Astrocyte (in vitro differentiated cells and primary cell): ENCODE measurements at regions not wholly inside any gene's neighbourhood (a gene's known extent, or its start where the extent isn't known, plus 50 kb on each side); places are given as distances from the start of the nearest gene placed in this dataset.

Source experiments
- EZH2 ChIP-seq: IDR thresholded peaks from 2 replicates; pipeline ENCODE4 v1.6.1; 2012; ENCODE audit warnings: mild to moderate bottlenecking, low read length, inconsistent platforms; ENCODE audit not compliant: insufficient read depth
- TF ChIP-seq, protein P1 (sequence below): IDR thresholded peaks from 2 replicates; pipeline ENCODE4 v1.5.1; 2011; ENCODE audit warnings: low read depth, mild to moderate bottlenecking, inconsistent platforms, low read length, moderate library complexity; ENCODE audit not compliant: insufficient read depth

DNA sequence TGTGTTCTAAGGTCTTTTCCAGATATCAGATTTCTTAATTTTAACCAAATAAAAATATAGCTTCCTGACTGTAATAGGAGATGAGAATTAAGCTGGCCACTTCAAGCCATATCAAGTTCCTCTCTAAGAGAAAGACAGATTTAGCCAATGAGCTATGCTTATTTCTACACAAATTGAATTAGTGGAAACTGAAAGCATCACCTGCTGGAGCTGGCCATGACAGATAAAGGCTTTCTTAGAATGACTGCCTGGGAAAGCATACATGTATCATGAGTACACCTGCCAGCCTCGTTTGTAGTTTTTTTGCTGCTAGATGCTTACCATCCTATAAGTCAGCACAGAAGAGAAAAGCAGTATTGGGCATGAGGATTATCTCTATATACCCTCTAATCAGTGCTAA, 53.5 kb upstream of the DBX1 start:
- TF ChIP-seq, protein P1, sequence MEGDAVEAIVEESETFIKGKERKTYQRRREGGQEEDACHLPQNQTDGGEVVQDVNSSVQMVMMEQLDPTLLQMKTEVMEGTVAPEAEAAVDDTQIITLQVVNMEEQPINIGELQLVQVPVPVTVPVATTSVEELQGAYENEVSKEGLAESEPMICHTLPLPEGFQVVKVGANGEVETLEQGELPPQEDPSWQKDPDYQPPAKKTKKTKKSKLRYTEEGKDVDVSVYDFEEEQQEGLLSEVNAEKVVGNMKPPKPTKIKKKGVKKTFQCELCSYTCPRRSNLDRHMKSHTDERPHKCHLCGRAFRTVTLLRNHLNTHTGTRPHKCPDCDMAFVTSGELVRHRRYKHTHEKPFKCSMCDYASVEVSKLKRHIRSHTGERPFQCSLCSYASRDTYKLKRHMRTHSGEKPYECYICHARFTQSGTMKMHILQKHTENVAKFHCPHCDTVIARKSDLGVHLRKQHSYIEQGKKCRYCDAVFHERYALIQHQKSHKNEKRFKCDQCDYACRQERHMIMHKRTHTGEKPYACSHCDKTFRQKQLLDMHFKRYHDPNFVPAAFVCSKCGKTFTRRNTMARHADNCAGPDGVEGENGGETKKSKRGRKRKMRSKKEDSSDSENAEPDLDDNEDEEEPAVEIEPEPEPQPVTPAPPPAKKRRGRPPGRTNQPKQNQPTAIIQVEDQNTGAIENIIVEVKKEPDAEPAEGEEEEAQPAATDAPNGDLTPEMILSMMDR, result no peak
- no peak for TF ChIP-seq EZH2
